ENCODE measurements at regions not wholly inside any gene's neighbourhood (a gene's known extent, or its start where the extent isn't known, plus 50 kb on each side); places are given as distances from the start of the nearest gene placed in this dataset.

- H3K27ac Mint-ChIP-seq = no peak overlapping the region
- Histone ChIP-seq H3K27ac (ENCODE audit: low read depth in 1 of 2, low read length in 2 of 2) (no peak overlapping the region), H4K20me1 (ENCODE audit: insufficient read depth, low read length) (no peaks in the 10 kb centered on the region), H3K9ac (ENCODE audit: insufficient read depth, low read length, poor library complexity, severe bottlenecking) (no peak overlapping the region), H3K4me1 (ENCODE audit: control insufficient read depth in 1 of 2, insufficient read depth in 2 of 2, low read length in 2 of 2) (no peaks in the 10 kb centered on the region), H3K4me3 (replicated peaks in 1 of 3; ENCODE audit: low read depth in 2 of 3, low read length in 3 of 3) (no peak overlapping the region), H2AFZ (ENCODE audit: insufficient read depth, low read depth, low read length, poor library complexity, severe bottlenecking) (no peak overlapping the region), H3K9me3 (replicated peaks in 1 of 2; ENCODE audit: control insufficient read depth in 1 of 2, insufficient read depth in 1 of 2, low read length in 2 of 2) (no peaks in the 10 kb centered on the region), H3K79me2 (ENCODE audit: insufficient read depth, low read length) (no peaks in the 10 kb centered on the region), H3K4me2 (replicated peaks; ENCODE audit: extremely low read depth, low read length, poor library complexity, severe bottlenecking) (no peak overlapping the region), H3K27me3 (ENCODE audit: control insufficient read depth in 2 of 2, insufficient read depth in 2 of 2, low read length in 2 of 2) (no peaks in the 10 kb centered on the region), H3K36me3 (replicated peaks in 1 of 2; ENCODE audit: control insufficient read depth in 1 of 2, insufficient read depth in 2 of 2, low read length in 2 of 2) (no peaks in the 10 kb centered on the region)
- no peak for DNase-seq
- no peak overlapping the region for H3K4me3 Mint-ChIP-seq
- peaks cover 0 to 9% (median 0%) of the 10 kb centered on the region in 7 donors for H3K9me3 Mint-ChIP-seq
- WGBS (ENCODE audit: insufficient coverage) = no CpG with 5 or more reads among the region's 3 CpGs
- intact Hi-C loops (cut with micrococcal nuclease) = no loop called here
- no peaks in the 10 kb centered on the region for H3K4me1 Mint-ChIP-seq
- peaks cover 8 to 12% (median 11%) of the 10 kb centered on the region in 3 donors for H3K27me3 Mint-ChIP-seq (ENCODE audit: low read depth in 3 of 3)
- H3K36me3 Mint-ChIP-seq = no peaks in the 10 kb centered on the region
- TF ChIP-seq CTCF (IDR thresholded peaks at IDR 0.05) = no peak
Measured at GRCh38 chr12:114784526-114784925, 100.6 kb upstream of the TBX3 start.

- Histone ChIP-seq H4K20me1 (ENCODE audit: insufficient read depth, low read length) (no peaks in the 10 kb centered on the region), H3K4me3 (replicated peaks in 1 of 3; ENCODE audit: low read depth in 2 of 3, low read length in 3 of 3) (no peak overlapping the region), H3K9me3 (replicated peaks in 1 of 2; ENCODE audit: control insufficient read depth in 1 of 2, insufficient read depth in 1 of 2, low read length in 2 of 2) (no peaks in the 10 kb centered on the region), H3K27me3 (ENCODE audit: control insufficient read depth in 2 of 2, insufficient read depth in 2 of 2, low read length in 2 of 2) (no peaks in the 10 kb centered on the region), H3K27ac (ENCODE audit: low read depth in 1 of 2, low read length in 2 of 2) (no peak overlapping the region), H3K79me2 (ENCODE audit: insufficient read depth, low read length) (no peaks in the 10 kb centered on the region), H3K36me3 (replicated peaks in 1 of 2; ENCODE audit: control insufficient read depth in 1 of 2, insufficient read depth in 2 of 2, low read length in 2 of 2) (no peaks in the 10 kb centered on the region), H3K9ac (ENCODE audit: insufficient read depth, low read length, poor library complexity, severe bottlenecking) (no peak overlapping the region), H2AFZ (ENCODE audit: insufficient read depth, low read depth, low read length, poor library complexity, severe bottlenecking) (no peak overlapping the region), H3K4me2 (replicated peaks; ENCODE audit: extremely low read depth, low read length, poor library complexity, severe bottlenecking) (no peak overlapping the region), H3K4me1 (ENCODE audit: control insufficient read depth in 1 of 2, insufficient read depth in 2 of 2, low read length in 2 of 2) (no peaks in the 10 kb centered on the region)
- intact Hi-C loops (cut with micrococcal nuclease) = no loop called here
- Mint-ChIP-seq H3K27ac (no peak overlapping the region), H3K4me1 (no peaks in the 10 kb centered on the region), H3K9me3 (peaks cover 0 to 9% (median 1%) of the 10 kb centered on the region in 7 donors), H3K36me3 (no peaks in the 10 kb centered on the region), H3K4me3 (no peak overlapping the region), H3K27me3 (ENCODE audit: low read depth in 3 of 3) (peaks cover 4 to 12% (median 7%) of the 10 kb centered on the region in 3 donors)
- WGBS (ENCODE audit: insufficient coverage) = 65% methylated on average over 6 of the region's 8 CpGs
- no peak for DNase-seq
- TF ChIP-seq CTCF (IDR thresholded peaks at IDR 0.05) = no peak
Measured at GRCh38 chr12:114783089-114783618, 99.2 kb upstream of the TBX3 start.
